GM19043 (cell line): ENCODE measurements at regions not wholly inside any gene's neighbourhood (a gene's known extent, or its start where the extent isn't known, plus 50 kb on each side); places are given as distances from the start of the nearest gene placed in this dataset.

Experiments
- ATAC-seq: cut with Tn5 transposase; IDR thresholded peaks from one replicate; pipeline ENCODE4 v1.9.1; 2021; ENCODE audit warnings: low read depth; ENCODE audit not compliant: unreplicated experiment

GRCh38 chr4:32163125-32163524 lies 1443.0 kb downstream of the PCDH7 start:
- no peak for ATAC-seq

DNA sequence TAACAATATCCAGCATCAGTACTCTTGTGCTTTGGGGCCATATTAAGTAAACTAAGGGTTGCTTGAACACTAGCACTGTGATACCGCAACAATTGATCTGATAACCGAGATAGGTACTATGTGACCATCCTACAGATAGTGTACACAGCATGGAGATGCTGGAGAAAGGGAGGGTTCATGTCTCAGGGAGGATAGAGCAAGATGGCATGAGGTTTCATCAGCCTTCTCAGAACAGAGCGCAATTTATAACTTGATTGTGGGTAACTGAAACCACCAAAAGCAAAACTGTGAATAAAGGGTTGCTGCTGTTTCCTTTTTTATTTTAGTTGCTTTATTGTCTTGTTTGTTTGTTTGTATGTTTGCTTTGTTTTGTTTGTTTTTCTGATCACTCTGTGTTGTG lies 1449.7 kb downstream of the PCDH7 start:
- no peak for ATAC-seq

GRCh38 chr4:32172086-32172485 lies 1451.9 kb downstream of the PCDH7 start:
- ATAC-seq: no peak

DNA sequence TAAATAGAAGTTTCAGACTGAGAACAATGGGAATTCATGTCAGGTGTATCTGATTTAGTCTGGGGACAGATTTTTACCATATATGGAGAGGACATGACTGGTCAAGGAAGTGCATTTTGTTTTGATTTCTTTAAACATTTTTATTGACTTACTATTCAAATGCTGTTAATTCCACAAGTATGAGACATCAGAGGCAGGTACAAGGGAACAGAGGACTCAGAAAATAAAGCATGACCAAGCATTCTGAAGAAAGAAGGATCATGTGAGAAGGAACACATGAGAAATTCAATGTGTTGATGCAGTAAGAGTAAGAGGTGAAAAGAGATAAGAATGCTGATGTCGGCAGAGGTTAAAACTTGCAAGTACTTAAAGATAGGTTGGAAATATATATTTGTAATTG lies 1452.6 kb downstream of the PCDH7 start:
- no peak for ATAC-seq

- ATAC-seq: no peak
Measured at GRCh38 chr4:32180086-32180485, 1459.9 kb downstream of the PCDH7 start.

DNA sequence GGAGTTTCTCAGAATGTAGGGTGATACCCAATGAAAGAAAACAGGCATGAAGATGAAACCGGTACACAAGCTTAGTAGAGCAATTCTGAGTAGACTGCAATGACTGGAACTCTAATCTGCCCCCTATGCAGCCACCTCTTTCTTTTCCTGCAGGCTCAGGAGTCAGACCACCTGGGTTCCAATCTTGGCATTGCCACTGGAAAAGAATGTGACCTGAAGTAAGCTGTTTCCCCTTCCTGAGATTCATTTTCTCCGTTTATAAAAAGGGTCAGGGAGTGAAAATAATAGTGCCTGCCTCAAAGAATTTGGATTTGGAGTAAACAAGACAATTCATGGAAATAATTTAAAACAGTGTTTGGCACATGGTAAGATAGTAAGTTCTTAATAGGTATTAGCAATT lies 1464.0 kb downstream of the PCDH7 start:
- ATAC-seq: no peak

DNA sequence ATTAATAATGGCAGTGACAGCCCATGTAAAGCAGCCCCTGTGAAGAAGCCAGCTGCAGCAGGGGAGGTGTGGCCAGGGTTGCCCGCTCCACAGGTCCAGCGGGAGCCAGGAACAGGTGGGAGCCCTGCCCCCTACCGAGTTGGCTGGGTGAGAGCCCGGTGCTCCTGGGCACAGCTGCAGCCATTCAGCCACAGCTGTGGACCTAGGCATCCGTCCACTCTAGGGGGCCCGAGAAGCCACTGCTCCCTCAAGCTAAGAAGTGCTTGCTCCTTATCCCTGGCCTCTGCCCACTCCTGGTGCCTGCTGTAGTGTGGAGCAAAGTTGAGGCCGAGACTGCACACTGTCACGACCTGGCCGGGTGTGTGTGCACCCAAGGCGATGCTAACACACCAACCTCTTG lies 1469.0 kb downstream of the PCDH7 start:
- no peak for ATAC-seq

- ATAC-seq: no peak
Measured at GRCh38 chr4:32189788-32190187, 1469.6 kb downstream of the PCDH7 start.

GRCh38 chr4:32191961-32192360 lies 1471.8 kb downstream of the PCDH7 start:
- ATAC-seq: no peak

DNA sequence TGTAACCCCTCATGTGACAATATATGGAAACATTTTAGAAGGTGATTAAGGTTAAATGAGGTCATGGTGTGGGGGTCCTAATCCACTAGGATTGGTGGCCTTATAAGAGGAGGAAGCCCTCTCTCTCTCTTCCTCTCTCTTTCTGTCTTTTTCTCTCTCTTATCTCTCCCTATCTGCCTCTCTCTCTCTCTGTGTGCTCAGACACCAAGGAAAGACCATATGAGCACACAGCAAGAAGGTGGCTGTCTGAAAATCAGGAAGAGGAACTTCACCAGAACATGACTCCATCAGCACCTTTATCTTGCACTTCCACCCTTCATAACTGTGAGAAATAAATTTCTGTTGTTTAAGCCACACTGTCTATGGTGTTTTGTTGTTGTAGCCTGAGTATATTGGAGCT lies 1472.2 kb downstream of the PCDH7 start:
- ATAC-seq: no peak

- ATAC-seq: no peak
Measured at GRCh38 chr4:32192991-32193390, 1472.8 kb downstream of the PCDH7 start.

- no peak for ATAC-seq
Measured at GRCh38 chr4:32196950-32197688, 1477.0 kb downstream of the PCDH7 start.

GRCh38 chr4:32199639-32200038 lies 1479.5 kb downstream of the PCDH7 start:
- no peak for ATAC-seq

DNA sequence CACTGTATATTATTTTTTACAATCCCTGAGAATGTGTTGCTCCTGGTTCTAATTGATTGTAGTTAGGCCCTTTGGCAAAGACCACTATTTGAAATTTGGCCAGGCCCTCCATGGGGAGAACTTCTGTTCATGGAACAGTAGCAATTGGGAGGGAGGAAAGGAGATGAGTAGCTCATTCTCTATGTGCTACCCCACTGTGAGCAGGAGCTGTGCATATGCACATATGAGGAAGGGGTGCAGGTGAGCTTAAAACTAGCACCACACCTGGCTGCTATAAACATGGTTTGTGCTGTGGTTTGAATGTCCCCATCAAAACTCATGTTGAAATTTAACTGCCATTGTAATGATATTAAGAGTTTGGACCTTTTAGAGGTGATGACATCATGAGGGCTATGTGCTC lies 1483.2 kb downstream of the PCDH7 start:
- ATAC-seq: no peak

DNA sequence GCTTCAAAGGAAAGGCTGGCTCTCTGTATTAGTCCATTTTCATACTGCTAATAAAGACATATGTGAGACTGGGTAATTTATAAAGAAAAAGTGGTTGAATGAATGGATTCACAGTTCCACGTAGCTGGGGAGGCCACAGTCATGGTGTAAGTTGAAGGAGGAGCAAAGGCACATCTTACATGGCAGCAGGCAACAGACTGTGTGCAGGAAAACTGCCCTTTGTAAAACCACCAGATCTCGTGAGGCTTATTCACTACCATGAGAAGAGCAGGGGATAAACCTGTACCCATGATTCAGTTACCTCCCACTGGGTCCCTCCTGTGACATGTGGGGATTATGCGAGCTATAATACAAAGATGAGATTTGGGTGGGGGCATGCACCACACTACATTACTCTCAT lies 1486.6 kb downstream of the PCDH7 start:
- no peak for ATAC-seq

DNA sequence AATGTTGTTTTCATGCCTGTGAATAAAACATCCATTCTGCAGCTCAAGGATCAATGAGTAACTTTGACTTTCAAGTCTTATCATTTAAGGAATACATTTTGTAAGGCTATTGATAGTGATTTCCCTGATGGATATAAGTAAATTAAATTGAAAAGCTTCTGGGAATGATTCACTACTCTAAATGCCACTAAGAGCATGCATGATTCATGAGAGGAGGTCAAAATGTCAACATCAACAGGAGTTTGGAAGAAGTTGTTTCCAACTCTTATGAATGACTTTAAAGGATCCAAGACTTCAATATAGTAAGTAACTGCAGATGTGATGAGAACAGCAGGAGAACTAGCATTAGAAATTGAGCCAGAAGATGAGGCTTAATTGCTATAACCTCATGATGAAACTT lies 1487.3 kb downstream of the PCDH7 start:
- ATAC-seq: no peak

- ATAC-seq: no peak
Measured at GRCh38 chr4:32215277-32215676, 1495.1 kb downstream of the PCDH7 start.

DNA sequence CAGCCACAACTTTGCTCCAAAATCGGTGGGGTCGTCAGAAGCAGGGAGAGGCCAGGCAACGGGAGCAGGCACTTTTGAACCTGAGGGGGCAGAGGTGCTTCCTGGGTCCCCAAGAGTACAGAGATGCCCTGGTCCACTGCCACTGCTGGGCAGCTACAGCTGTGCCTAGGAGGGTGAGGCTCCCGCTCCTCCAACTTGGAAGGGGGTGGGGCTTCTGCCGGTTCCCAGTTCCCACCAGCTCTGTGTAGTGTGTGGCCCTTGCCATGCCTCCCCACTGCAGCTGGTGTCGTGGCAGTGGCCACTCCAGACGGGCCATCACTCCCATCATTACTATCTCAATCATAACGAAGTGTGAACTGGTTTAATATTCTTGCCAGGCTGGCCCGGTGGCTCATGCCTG lies 1496.3 kb downstream of the PCDH7 start:
- ATAC-seq: no peak

GRCh38 chr4:32219306-32220075 lies 1499.3 kb downstream of the PCDH7 start:
- no peak for ATAC-seq

- ATAC-seq: no peak
Measured at GRCh38 chr4:32226204-32226603, 1506.0 kb downstream of the PCDH7 start.

- ATAC-seq: no peak
Measured at GRCh38 chr4:32226733-32227132, 1506.6 kb downstream of the PCDH7 start.

- no peak for ATAC-seq
Measured at GRCh38 chr4:32243926-32244325, 1523.8 kb downstream of the PCDH7 start.
